Thyroid gland (tissue), 4 donors: ENCODE measurements at regions not wholly inside any gene's neighbourhood (a gene's known extent, or its start where the extent isn't known, plus 50 kb on each side); places are given as distances from the start of the nearest gene placed in this dataset.

Experiments
- CTCF ChIP-seq, 6 experiments: fragments of 200-600 bp in 3 of 6; fragments of 450-650 bp in 3 of 6; sonication (generic) in 3 of 6; IDR thresholded peaks; one replicate each; pipeline ENCODE4 v1.5.1; 2016 to 2019; ENCODE audit warnings: antibody characterized with exemption in 6 of 6, mild to moderate bottlenecking in 2 of 6, inconsistent platforms in 1 of 6, moderate library complexity in 1 of 6
- POLR2A ChIP-seq, 2 donors: fragments of 450-650 bp; IDR thresholded peaks; one replicate each; pipeline ENCODE4 v1.6.1; 2017; ENCODE audit warnings: antibody characterized with exemption in 2 of 2, mild to moderate bottlenecking in 2 of 2, moderate library complexity in 1 of 2

GRCh38 chr21:28436286-28436932 lies 556.3 kb downstream of the LTN1 start:
- TF ChIP-seq CTCF (IDR thresholded peaks at IDR 0.05) (no peak), POLR2A (IDR thresholded peaks at IDR 0.05) (no peak)
